ENCODE measurements at regions not wholly inside any gene's neighbourhood (a gene's known extent, or its start where the extent isn't known, plus 50 kb on each side); places are given as distances from the start of the nearest gene placed in this dataset.
A peak's percentile ranks its signal among the peaks of the same experiment; 100 is the strongest.

- intact Hi-C loops (cut with DNase I; ENCODE audit: low total_unique reads) = no loop called here
- peak; percentile 94 for DNase-seq
- H3K4me1 ChIP-seq = peaks cover 22 to 88% (median 58%) of the 10 kb centered on the region in 6 donors
- TF ChIP-seq CTCF (IDR thresholded peaks at IDR 0.05 in 8 of 11, conservative IDR thresholded peaks at IDR 0.05 in 3 of 11) (peak in 3 of 11 experiments; percentile 10 to 11 (median 11)), POLR2A (IDR thresholded peaks at IDR 0.05) (no peak), POLR2AphosphoS5 (IDR thresholded peaks at IDR 0.05) (peak in 1 of 3 donors; percentile 67)
- peak overlapping the region; percentile 64 to 93 (median 87) for H3K27ac ChIP-seq
- peaks cover 0 to 24% (median 10%) of the 10 kb centered on the region in 8 donors for H3K9me3 ChIP-seq
- no peaks in the 10 kb centered on the region for H3K36me3 ChIP-seq
- 30 to 36% (median 33%) methylated on average over 13 of the region's 13 CpGs for WGBS, 5 donors
- H3K4me3 ChIP-seq = peak overlapping the region in 1 of 8 donors; percentile 44
- no peaks in the 10 kb centered on the region for H3K27me3 ChIP-seq (replicated peaks in 1 of 7)
Measured at GRCh38 chr12:14257734-14258574, 107.5 kb upstream of the ATF7IP start.

DNA sequence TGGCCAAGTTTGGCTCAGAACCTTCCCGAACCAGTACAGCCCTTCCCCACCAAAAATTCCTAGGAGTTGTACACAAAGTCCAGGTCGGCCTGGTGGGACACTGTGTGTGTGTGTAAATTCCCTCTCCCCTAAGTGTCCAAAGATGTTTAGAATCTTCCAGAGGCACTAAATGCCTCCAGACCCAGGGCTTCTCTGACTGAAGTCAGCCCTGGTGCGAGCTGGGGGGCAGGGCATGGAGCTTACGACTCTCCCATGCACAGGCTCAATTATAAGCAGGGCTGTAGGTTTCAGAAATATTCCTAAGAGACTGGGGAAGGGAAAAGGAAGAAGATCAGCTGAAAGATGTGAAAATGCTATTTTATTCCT is 106.9 kb upstream of the ATF7IP start:
- peaks cover 0 to 24% (median 10%) of the 10 kb centered on the region in 8 donors for H3K9me3 ChIP-seq
- intact Hi-C loops (cut with DNase I; ENCODE audit: low total_unique reads) = no loop called here
- DNase-seq = no peak
- TF ChIP-seq POLR2AphosphoS5 (IDR thresholded peaks at IDR 0.05) (no peak), CTCF (IDR thresholded peaks at IDR 0.05 in 8 of 11, conservative IDR thresholded peaks at IDR 0.05 in 3 of 11) (no peak), POLR2A (IDR thresholded peaks at IDR 0.05) (no peak)
- peak overlapping the region; percentile 64 to 93 (median 87) for H3K27ac ChIP-seq
- 83 to 95% (median 91%) methylated on average over 4 of the region's 4 CpGs for WGBS, 5 donors
- peak overlapping the region in 1 of 8 donors; percentile 44 for H3K4me3 ChIP-seq
- peaks cover 22 to 82% (median 56%) of the 10 kb centered on the region in 6 donors for H3K4me1 ChIP-seq
- H3K36me3 ChIP-seq = no peaks in the 10 kb centered on the region
- no peaks in the 10 kb centered on the region for H3K27me3 ChIP-seq (replicated peaks in 1 of 7)

GRCh38 chr12:14259481-14260010 is 105.9 kb upstream of the ATF7IP start:
- 77 to 90% (median 81%) methylated on average over 11 of the region's 11 CpGs for WGBS, 5 donors
- peak overlapping the region in 1 of 8 donors; percentile 51 for H3K4me3 ChIP-seq
- peaks cover 22 to 81% (median 56%) of the 10 kb centered on the region in 6 donors for H3K4me1 ChIP-seq
- no peak for TF ChIP-seq CTCF (IDR thresholded peaks at IDR 0.05 in 8 of 11, conservative IDR thresholded peaks at IDR 0.05 in 3 of 11)
- no peak for TF ChIP-seq POLR2A (IDR thresholded peaks at IDR 0.05)
- no peak for TF ChIP-seq POLR2AphosphoS5 (IDR thresholded peaks at IDR 0.05)
- H3K27ac ChIP-seq = peak overlapping the region; percentile 77 to 93 (median 87)
- DNase-seq = no peak
- no peaks in the 10 kb centered on the region for H3K27me3 ChIP-seq (replicated peaks in 1 of 7)
- intact Hi-C loops (cut with DNase I; ENCODE audit: low total_unique reads) = loop anchor here (2.0 kb wide), 1 partner anchor 107 kb away; no protein-coding TSS in a partner anchor
- no peaks in the 10 kb centered on the region for H3K36me3 ChIP-seq
- peaks cover 0 to 29% (median 14%) of the 10 kb centered on the region in 8 donors for H3K9me3 ChIP-seq

Measured in spleen (tissue), 11 donors.